KMS-11 (cell line): ENCODE measurements at regions not wholly inside any gene's neighbourhood (a gene's known extent, or its start where the extent isn't known, plus 50 kb on each side); places are given as distances from the start of the nearest gene placed in this dataset.

Experiments
- H2AFZ ChIP-seq: fragments of 200-600 bp; sonication (generic); 2 replicates; pipeline ENCODE4 v1.6.1; 2016; ENCODE audit warnings: antibody characterized with exemption, mixed run types, low read depth
- H3K27ac ChIP-seq: fragments of 200-600 bp; sonication (generic); 2 replicates; pipeline ENCODE4 v1.6.1; 2016; ENCODE audit warnings: mild to moderate bottlenecking, mixed run types
- H3K27me3 ChIP-seq: fragments of 200-600 bp; sonication (generic); 2 replicates; pipeline ENCODE4 v1.6.1; 2017; ENCODE audit warnings: mild to moderate bottlenecking, low read depth, mixed run types, moderate library complexity; ENCODE audit not compliant: insufficient read depth
- H3K36me3 ChIP-seq: fragments of 200-600 bp; sonication (generic); 2 replicates; pipeline ENCODE4 v1.6.1; 2017; ENCODE audit warnings: mild to moderate bottlenecking, mixed run types; ENCODE audit not compliant: insufficient read depth
- H3K4me1 ChIP-seq: fragments of 200-600 bp; sonication (generic); 2 replicates; pipeline ENCODE4 v1.6.1; 2016; ENCODE audit warnings: mild to moderate bottlenecking, low read depth, mixed run types; ENCODE audit not compliant: poor library complexity, severe bottlenecking
- H3K4me2 ChIP-seq: fragments of 200-600 bp; sonication (generic); 2 replicates; pipeline ENCODE4 v1.7.0; 2016; ENCODE audit warnings: mild to moderate bottlenecking, mixed run types
- H3K4me3 ChIP-seq: fragments of 200-600 bp; sonication (generic); IDR thresholded peaks from 2 replicates; pipeline ENCODE4 v1.6.1; 2017; ENCODE audit warnings: low read depth, low read length, mixed read lengths; ENCODE audit not compliant: insufficient read depth
- H3K79me2 ChIP-seq: fragments of 200-600 bp; sonication (generic); 2 replicates; pipeline ENCODE4 v1.6.1; 2016; ENCODE audit warnings: low read depth, mixed run types; ENCODE audit not compliant: insufficient read depth
- H3K9ac ChIP-seq: fragments of 200-600 bp; sonication (generic); 2 replicates; pipeline ENCODE4 v1.6.1; 2016; ENCODE audit warnings: mild to moderate bottlenecking, mixed run types
- H4K20me1 ChIP-seq: fragments of 200-600 bp; sonication (generic); 2 replicates; pipeline ENCODE4 v1.6.1; 2016; ENCODE audit warnings: mild to moderate bottlenecking, mixed run types; ENCODE audit not compliant: insufficient read depth
- TF ChIP-seq, protein P1 (sequence below): fragments of 200-600 bp; sonication (generic); conservative IDR thresholded peaks from 2 replicates; pipeline ENCODE4 v1.6.1; 2017; ENCODE audit warnings: low read depth, mild to moderate bottlenecking, antibody characterized with exemption, low read length, moderate library complexity, mixed read lengths

- Histone ChIP-seq H3K27ac (no peak overlapping the region), H3K4me1 (no peaks in the 10 kb centered on the region), H3K27me3 (no peaks in the 10 kb centered on the region), H3K9ac (no peak overlapping the region), H2AFZ (no peak overlapping the region), H3K4me2 (no peak overlapping the region), H3K79me2 (no peaks in the 10 kb centered on the region), H3K36me3 (no peaks in the 10 kb centered on the region), H4K20me1 (no peaks in the 10 kb centered on the region), H3K4me3 (no peak overlapping the region)
- TF ChIP-seq, protein P1, sequence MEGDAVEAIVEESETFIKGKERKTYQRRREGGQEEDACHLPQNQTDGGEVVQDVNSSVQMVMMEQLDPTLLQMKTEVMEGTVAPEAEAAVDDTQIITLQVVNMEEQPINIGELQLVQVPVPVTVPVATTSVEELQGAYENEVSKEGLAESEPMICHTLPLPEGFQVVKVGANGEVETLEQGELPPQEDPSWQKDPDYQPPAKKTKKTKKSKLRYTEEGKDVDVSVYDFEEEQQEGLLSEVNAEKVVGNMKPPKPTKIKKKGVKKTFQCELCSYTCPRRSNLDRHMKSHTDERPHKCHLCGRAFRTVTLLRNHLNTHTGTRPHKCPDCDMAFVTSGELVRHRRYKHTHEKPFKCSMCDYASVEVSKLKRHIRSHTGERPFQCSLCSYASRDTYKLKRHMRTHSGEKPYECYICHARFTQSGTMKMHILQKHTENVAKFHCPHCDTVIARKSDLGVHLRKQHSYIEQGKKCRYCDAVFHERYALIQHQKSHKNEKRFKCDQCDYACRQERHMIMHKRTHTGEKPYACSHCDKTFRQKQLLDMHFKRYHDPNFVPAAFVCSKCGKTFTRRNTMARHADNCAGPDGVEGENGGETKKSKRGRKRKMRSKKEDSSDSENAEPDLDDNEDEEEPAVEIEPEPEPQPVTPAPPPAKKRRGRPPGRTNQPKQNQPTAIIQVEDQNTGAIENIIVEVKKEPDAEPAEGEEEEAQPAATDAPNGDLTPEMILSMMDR: no peak
These were observed 104.6 kb downstream of the MSX2 start for GRCh38 chr5:174828804-174829510.

- Histone ChIP-seq H4K20me1 (no peaks in the 10 kb centered on the region), H3K79me2 (no peaks in the 10 kb centered on the region), H3K36me3 (no peaks in the 10 kb centered on the region), H3K4me1 (no peaks in the 10 kb centered on the region), H3K4me3 (no peak overlapping the region), H3K27ac (no peak overlapping the region), H3K9ac (no peak overlapping the region), H2AFZ (no peak overlapping the region), H3K27me3 (no peaks in the 10 kb centered on the region), H3K4me2 (no peak overlapping the region)
- TF ChIP-seq, protein P1: no peak
These were observed 103.2 kb downstream of the MSX2 start for GRCh38 chr5:174827558-174827957.

- H3K4me3 ChIP-seq: no peak overlapping the region
- H3K9ac ChIP-seq: no peak overlapping the region
- TF ChIP-seq, protein P1: no peak
- H3K4me2 ChIP-seq: no peak overlapping the region
- H3K27ac ChIP-seq: no peak overlapping the region
- H2AFZ ChIP-seq: no peak overlapping the region
- no peaks in the 10 kb centered on the region for H3K4me1 ChIP-seq
- no peaks in the 10 kb centered on the region for H4K20me1 ChIP-seq
- H3K79me2 ChIP-seq: no peaks in the 10 kb centered on the region
- no peaks in the 10 kb centered on the region for H3K27me3 ChIP-seq
- H3K36me3 ChIP-seq: no peaks in the 10 kb centered on the region
These were observed 101.2 kb downstream of the MSX2 start for GRCh38 chr5:174825587-174825986.

DNA sequence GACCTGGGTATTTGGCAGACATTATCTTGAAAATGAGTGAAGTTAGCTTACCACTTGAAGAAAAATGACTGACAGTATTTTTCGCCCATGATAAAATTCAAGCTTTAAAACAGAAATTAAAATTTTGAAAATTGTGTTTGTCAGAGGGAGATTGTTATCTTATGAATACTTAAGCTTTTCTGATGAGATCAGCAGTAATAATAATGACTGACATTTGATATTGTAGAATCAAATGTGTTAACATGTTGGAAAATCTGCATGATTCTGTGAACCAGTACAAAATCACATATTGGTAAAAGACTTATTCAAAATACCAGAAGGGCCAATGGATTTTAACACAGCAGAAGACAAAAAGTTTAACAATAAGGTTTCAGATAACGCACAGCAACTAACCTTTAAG is 94.0 kb downstream of the MSX2 start:
- H3K4me3 ChIP-seq: no peak overlapping the region
- no peaks in the 10 kb centered on the region for H3K79me2 ChIP-seq
- TF ChIP-seq, protein P1: no peak

More for the DNA sequence above, 94.0 kb downstream of the MSX2 start:
- H3K4me1 ChIP-seq: no peaks in the 10 kb centered on the region
- no peaks in the 10 kb centered on the region for H3K36me3 ChIP-seq
- H3K27ac ChIP-seq: no peak overlapping the region
- no peak overlapping the region for H3K9ac ChIP-seq
- H3K27me3 ChIP-seq: no peaks in the 10 kb centered on the region
- no peaks in the 10 kb centered on the region for H4K20me1 ChIP-seq
- no peak overlapping the region for H2AFZ ChIP-seq
- no peak overlapping the region for H3K4me2 ChIP-seq
